H9 (cell line): ENCODE measurements at regions not wholly inside any gene's neighbourhood (a gene's known extent, or its start where the extent isn't known, plus 50 kb on each side); places are given as distances from the start of the nearest gene placed in this dataset.

Source experiments
- DNase-seq: peaks from one replicate; pipeline ENCODE4 v3.0.0-alpha.2; 2017
- H2AFZ ChIP-seq: one replicate; pipeline ENCODE4 v1.6.1; 2013; ENCODE audit warnings: mild to moderate bottlenecking, low read length, control low read depth, moderate library complexity
- H2AK5ac ChIP-seq: 2 replicates; pipeline ENCODE4 v1.6.1; 2013; ENCODE audit warnings: low read length, control low read depth, mixed read lengths; ENCODE audit not compliant: insufficient read length
- H2BK120ac ChIP-seq: one replicate; pipeline ENCODE4 v1.6.1; 2013; ENCODE audit warnings: low read depth, mild to moderate bottlenecking, low read length, control low read depth, inconsistent platforms; ENCODE audit not compliant: poor library complexity, severe bottlenecking
- H2BK12ac ChIP-seq: 2 replicates; pipeline ENCODE4 v1.6.1; 2013; ENCODE audit warnings: low read length, control low read depth, mixed read lengths, low read depth; ENCODE audit not compliant: insufficient read length
- H2BK15ac ChIP-seq: 2 replicates; pipeline ENCODE4 v1.6.1; 2013; ENCODE audit warnings: low read depth, low read length, control low read depth
- H2BK20ac ChIP-seq: one replicate; pipeline ENCODE4 v1.6.1; 2013; ENCODE audit warnings: low read depth, mild to moderate bottlenecking, low read length, control low read depth, inconsistent platforms; ENCODE audit not compliant: poor library complexity, severe bottlenecking
- H2BK5ac ChIP-seq: 2 replicates; pipeline ENCODE4 v1.6.1; 2013; ENCODE audit warnings: low read length, control low read depth, mixed read lengths; ENCODE audit not compliant: insufficient read length
- H3K14ac ChIP-seq: 2 replicates; pipeline ENCODE4 v1.6.1; 2013; ENCODE audit warnings: low read length, control low read depth; ENCODE audit not compliant: insufficient read depth
- H3K18ac ChIP-seq: 2 replicates; pipeline ENCODE4 v1.6.1; 2013; ENCODE audit warnings: low read depth, mild to moderate bottlenecking, mixed read lengths, low read length, control low read depth; ENCODE audit not compliant: insufficient read length
- H3K23ac ChIP-seq: 2 replicates; pipeline ENCODE4 v1.6.1; 2013; ENCODE audit warnings: low read length, control low read depth, mixed read lengths, low read depth; ENCODE audit not compliant: insufficient read length
- H3K23me2 ChIP-seq: 2 replicates; pipeline ENCODE4 v1.6.1; 2013; ENCODE audit warnings: low read depth, mild to moderate bottlenecking, mixed read lengths, low read length, control low read depth; ENCODE audit not compliant: insufficient read length, poor library complexity, severe bottlenecking
- H3K27ac ChIP-seq: 2 replicates; pipeline ENCODE4 v1.5.1; 2013; ENCODE audit warnings: low read length, control low read depth, mixed read lengths, low read depth; ENCODE audit not compliant: insufficient read length
- H3K27me3 ChIP-seq: 2 replicates; pipeline ENCODE4 v1.6.1; 2013; ENCODE audit warnings: low read length, control low read depth, inconsistent platforms; ENCODE audit not compliant: insufficient read depth
- H3K4ac ChIP-seq: 2 replicates; pipeline ENCODE4 v1.6.1; 2013; ENCODE audit warnings: low read depth, mild to moderate bottlenecking, control low read depth, inconsistent platforms, low read length, moderate library complexity
- H3K4me1 ChIP-seq: 2 replicates; pipeline ENCODE4 v1.6.1; 2013; ENCODE audit warnings: low read length, control low read depth, inconsistent platforms; ENCODE audit not compliant: insufficient read depth
- H3K4me2 ChIP-seq: 2 replicates; pipeline ENCODE4 v1.6.1; 2013; ENCODE audit warnings: low read length, control low read depth, mixed read lengths; ENCODE audit not compliant: insufficient read length, insufficient read depth
- H3K56ac ChIP-seq: 2 replicates; pipeline ENCODE4 v1.6.1; 2013; ENCODE audit warnings: low read depth, mild to moderate bottlenecking, mixed read lengths, low read length, control low read depth; ENCODE audit not compliant: insufficient read length
- H3K79me1 ChIP-seq: 2 replicates; pipeline ENCODE4 v1.6.1; 2013; ENCODE audit warnings: low read depth, mild to moderate bottlenecking, moderate library complexity, low read length, control low read depth, inconsistent platforms; ENCODE audit not compliant: insufficient read depth, poor library complexity, severe bottlenecking
- H3K79me2 ChIP-seq: 2 replicates; pipeline ENCODE4 v1.6.1; 2013; ENCODE audit warnings: low read length, control low read depth, inconsistent platforms; ENCODE audit not compliant: insufficient read depth
- H3K9ac ChIP-seq: 2 replicates; pipeline ENCODE4 v1.6.1; 2013; ENCODE audit warnings: low read length, control low read depth, mixed read lengths; ENCODE audit not compliant: insufficient read length; ENCODE audit errors: extremely low read depth
- H3K9me3 ChIP-seq: one replicate; pipeline ENCODE4 v1.6.1; 2013; ENCODE audit warnings: low read depth, low read length, inconsistent platforms; ENCODE audit not compliant: control insufficient read depth
- H3T11ph ChIP-seq: one replicate; pipeline ENCODE4 v1.6.1; 2013; ENCODE audit warnings: mild to moderate bottlenecking, low read length, control low read depth, inconsistent platforms
- H4K20me1 ChIP-seq: one replicate; pipeline ENCODE4 v1.6.1; 2013; ENCODE audit not compliant: control insufficient read depth, insufficient read length, insufficient read depth
- H4K5ac ChIP-seq: 2 replicates; pipeline ENCODE4 v1.6.1; 2013; ENCODE audit warnings: low read depth, mild to moderate bottlenecking, mixed read lengths, low read length, control low read depth; ENCODE audit not compliant: insufficient read length
- H4K8ac ChIP-seq: replicated peaks from 2 replicates; pipeline ENCODE4 v1.6.1; 2013; ENCODE audit warnings: low read length, control low read depth, mixed read lengths, low read depth; ENCODE audit not compliant: insufficient read length
- H4K91ac ChIP-seq: 2 replicates; pipeline ENCODE4 v1.6.1; 2013; ENCODE audit warnings: low read depth, mild to moderate bottlenecking, moderate library complexity, mixed read lengths, low read length, control low read depth; ENCODE audit not compliant: insufficient read length
- H3K27ac Mint-ChIP-seq, 3 experiments: 2 replicates in 2 of 3; 3 replicates in 1 of 3; pipeline ENCODE4 v1.8.0; 2020 to 2021; ENCODE audit warnings: mixed read lengths in 3 of 3, mild to moderate bottlenecking in 1 of 3, moderate library complexity in 1 of 3
- H3K27me3 Mint-ChIP-seq: 2 replicates; pipeline ENCODE4 v1.8.0; 2021; ENCODE audit warnings: low read depth, mild to moderate bottlenecking, moderate library complexity, mixed read lengths
- H3K36me3 Mint-ChIP-seq, 3 experiments: 2 replicates in 2 of 3; 3 replicates in 1 of 3; pipeline ENCODE4 v1.8.0; 2020 to 2021; ENCODE audit warnings: low read depth in 3 of 3, mixed read lengths in 3 of 3; ENCODE audit not compliant: insufficient read depth in 1 of 3
- H3K4me1 Mint-ChIP-seq, 2 experiments: 2 replicates each; pipeline ENCODE4 v1.8.0; 2020; ENCODE audit warnings: mixed read lengths in 2 of 2
- H3K4me3 Mint-ChIP-seq, 2 experiments: 2 replicates in 1 of 2; 3 replicates in 1 of 2; pipeline ENCODE4 v1.8.0; 2020 to 2021; ENCODE audit warnings: mild to moderate bottlenecking in 2 of 2, mixed read lengths in 2 of 2, moderate library complexity in 1 of 2
- H3K9me3 Mint-ChIP-seq, 2 experiments: 2 replicates in 1 of 2; 3 replicates in 1 of 2; pipeline ENCODE4 v1.8.0; 2020; ENCODE audit warnings: mild to moderate bottlenecking in 2 of 2, mixed read lengths in 2 of 2, moderate library complexity in 1 of 2
- CTCF ChIP-seq: fragments of 200-600 bp; sonication (generic); conservative IDR thresholded peaks from 3 replicates; pipeline ENCODE4 v1.8.0; 2021; ENCODE audit warnings: antibody characterized with exemption, mild to moderate bottlenecking
- WGBS: extraction: QIAGEN DNeasy Blood & Tissue Kit; methylation state at CpG from one replicate; pipeline ENCODE4 v1.1.7; 2013; ENCODE audit warnings: missing lambda C conversion rate, low lambda C conversion rate, mixed read lengths; ENCODE audit not compliant: insufficient read length; ENCODE audit errors: extremely low coverage; 5-methylcytosine and 5-hydroxymethylcytosine counted together

- H3K27ac Mint-ChIP-seq: no peak overlapping the region
- DNase-seq: no peak
Observed at GRCh38 chr4:27350161-27350560, 489.5 kb downstream of the STIM2 start.

More at GRCh38 chr4:27350161-27350560, 489.5 kb downstream of the STIM2 start:
- H3K27ac ChIP-seq: no peak overlapping the region
- no peak overlapping the region for H4K5ac ChIP-seq
- no peaks in the 10 kb centered on the region for H3K79me2 ChIP-seq
- H3T11ph ChIP-seq: no peak overlapping the region
- WGBS: no CpG with 5 or more reads among the region's 3 CpGs
- no peak overlapping the region for H4K8ac ChIP-seq
- H2BK120ac ChIP-seq: no peak overlapping the region
- no peaks in the 10 kb centered on the region for H3K9me3 ChIP-seq
- no peak for TF ChIP-seq CTCF
- no peak overlapping the region for H2BK5ac ChIP-seq
- H2BK12ac ChIP-seq: no peak overlapping the region
- H3K23me2 ChIP-seq: no peaks in the 10 kb centered on the region
- Mint-ChIP-seq H3K27me3 (no peaks in the 10 kb centered on the region), H3K36me3 (no peaks in the 10 kb centered on the region), H3K4me1 (peaks cover 0 to 3% of the 10 kb centered on the region in 2 experiments; a peak in 2 of 4 replicates), H3K4me3 (no peak overlapping the region), H3K9me3 (peaks cover 2 to 3% of the 10 kb centered on the region in 2 experiments; a peak in 1 of 5 replicates)
- no peak overlapping the region for H3K4ac ChIP-seq
- no peaks in the 10 kb centered on the region for H4K20me1 ChIP-seq
- H2AFZ ChIP-seq: no peak overlapping the region
- H2AK5ac ChIP-seq: no peak overlapping the region
- H3K14ac ChIP-seq: no peak overlapping the region
- H2BK15ac ChIP-seq: no peak overlapping the region
- H3K4me1 ChIP-seq: no peaks in the 10 kb centered on the region; the same call in 1 of the 2 replicates
- no peaks in the 10 kb centered on the region for H3K79me1 ChIP-seq
- no peak overlapping the region for H3K9ac ChIP-seq
- no peak overlapping the region for H3K23ac ChIP-seq
- H3K56ac ChIP-seq: no peak overlapping the region
- no peak overlapping the region for H4K91ac ChIP-seq
- no peak overlapping the region for H3K4me2 ChIP-seq
- H2BK20ac ChIP-seq: no peak overlapping the region
- no peak overlapping the region for H3K18ac ChIP-seq
- no peaks in the 10 kb centered on the region for H3K27me3 ChIP-seq
